Hematopoietic multipotent progenitor cell treated with erythropoietin and hydrocortisone succinate and interleukin-3 and kit ligand, for 6 days (in vitro differentiated cells): ENCODE measurements at regions not wholly inside any gene's neighbourhood (a gene's known extent, or its start where the extent isn't known, plus 50 kb on each side); places are given as distances from the start of the nearest gene placed in this dataset.
"Not testable (repeated sequence)": the region's sequence is repeated elsewhere in the genome, so short reads cannot be mapped to it uniquely, and the experiment has no call there.

ENCODE experiments used
- DNase-seq: peaks from one replicate; pipeline ENCODE4 v3.0.0-alpha.2; 2015

DNA sequence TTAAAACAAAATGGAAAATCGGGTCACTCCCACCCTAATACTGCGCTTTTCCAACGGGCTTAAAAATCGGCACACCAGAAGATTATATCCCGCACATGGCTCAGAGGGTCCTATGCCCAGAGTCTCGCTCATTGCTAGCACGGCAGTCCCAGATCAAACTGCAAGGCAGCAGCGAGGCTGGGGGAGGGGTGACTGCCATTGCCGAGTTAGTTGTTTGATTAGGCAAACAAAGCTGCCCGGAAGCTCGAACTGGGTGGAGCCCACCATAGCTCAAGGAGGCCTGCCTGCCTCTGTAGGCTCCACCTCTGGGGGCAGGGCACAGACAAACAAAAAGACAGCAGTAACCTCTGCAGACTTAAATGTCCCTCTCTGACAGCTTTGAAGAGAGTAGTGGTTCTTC, 100.7 kb upstream of the KLHL1 start:
- not testable (repeated sequence) for DNase-seq

GRCh38 chr13:70206671-70207070, 98.4 kb upstream of the KLHL1 start:
- no peak for DNase-seq

GRCh38 chr13:70203661-70204229, 95.5 kb upstream of the KLHL1 start:
- no peak for DNase-seq

- no peak for DNase-seq
These were observed 82.8 kb upstream of the KLHL1 start for GRCh38 chr13:70191034-70191433.

DNA sequence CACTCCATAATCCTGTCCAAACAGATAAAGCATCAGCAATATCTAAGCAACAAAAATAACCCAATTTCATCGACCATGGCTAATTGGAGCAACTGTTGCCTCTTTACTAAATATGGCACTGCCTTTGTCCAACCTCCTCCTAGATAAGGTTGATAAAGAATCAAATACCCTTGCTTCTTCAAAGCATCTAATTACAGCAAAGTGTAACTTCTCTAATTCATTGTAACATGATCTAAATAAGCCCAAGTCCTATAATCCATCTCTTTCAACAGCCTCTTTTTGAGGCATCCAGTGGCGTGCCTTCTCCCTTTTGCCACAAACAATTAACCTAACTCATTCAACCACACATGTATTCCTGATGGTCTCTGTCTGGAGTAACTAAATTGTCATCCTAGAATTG, 81.7 kb upstream of the KLHL1 start:
- DNase-seq: no peak

DNA sequence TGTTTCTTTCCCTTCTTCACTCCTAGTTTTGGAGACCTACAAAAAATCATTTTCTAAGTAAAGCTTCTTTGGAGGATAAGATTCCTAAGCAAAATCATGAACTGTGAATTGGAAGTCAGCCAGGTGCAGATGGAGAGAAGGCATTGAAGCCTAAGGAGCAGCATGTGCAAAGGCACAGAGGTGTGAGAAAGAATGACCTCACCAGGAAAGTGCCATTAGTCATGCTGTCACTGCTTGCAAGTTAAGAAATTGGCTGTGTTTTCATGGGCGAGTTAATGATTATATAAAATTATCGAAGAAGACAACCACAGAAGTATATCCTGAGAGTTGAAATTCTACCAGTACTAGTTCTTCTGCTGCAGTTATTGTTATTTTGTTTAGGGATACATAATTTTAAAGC, 80.3 kb upstream of the KLHL1 start:
- DNase-seq: no peak

GRCh38 chr13:70183041-70183440, 74.8 kb upstream of the KLHL1 start:
- no peak for DNase-seq
